ENCODE measurements at regions not wholly inside any gene's neighbourhood (a gene's known extent, or its start where the extent isn't known, plus 50 kb on each side); places are given as distances from the start of the nearest gene placed in this dataset.

DNA sequence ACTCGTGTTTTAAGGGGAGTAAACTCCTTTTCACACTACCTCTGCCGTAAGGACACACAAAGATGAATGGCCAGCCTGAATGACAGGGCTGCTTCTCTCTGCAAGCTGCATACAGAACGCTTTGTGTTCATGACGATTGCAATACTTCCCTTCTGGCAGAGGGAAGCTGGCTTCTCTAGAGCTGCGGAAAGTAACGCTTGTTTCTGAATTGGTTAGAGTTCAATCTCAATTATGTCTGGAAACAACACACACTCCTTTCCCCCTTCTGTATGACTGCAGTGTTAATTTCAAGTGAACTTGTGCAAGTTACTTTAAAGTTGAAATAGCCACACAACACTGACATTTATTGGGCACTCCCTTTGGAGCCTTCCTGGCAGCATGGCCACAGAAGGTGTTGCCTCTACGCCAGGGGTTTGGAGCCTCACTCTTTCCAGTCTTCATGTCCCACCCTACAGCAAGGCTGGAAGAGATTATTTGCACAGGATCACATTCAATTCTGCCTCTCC lies 242.6 kb downstream of the NDFIP2 start:
- DNase-seq (ENCODE audit: low read depth in 2 of 2), result no peak

DNA sequence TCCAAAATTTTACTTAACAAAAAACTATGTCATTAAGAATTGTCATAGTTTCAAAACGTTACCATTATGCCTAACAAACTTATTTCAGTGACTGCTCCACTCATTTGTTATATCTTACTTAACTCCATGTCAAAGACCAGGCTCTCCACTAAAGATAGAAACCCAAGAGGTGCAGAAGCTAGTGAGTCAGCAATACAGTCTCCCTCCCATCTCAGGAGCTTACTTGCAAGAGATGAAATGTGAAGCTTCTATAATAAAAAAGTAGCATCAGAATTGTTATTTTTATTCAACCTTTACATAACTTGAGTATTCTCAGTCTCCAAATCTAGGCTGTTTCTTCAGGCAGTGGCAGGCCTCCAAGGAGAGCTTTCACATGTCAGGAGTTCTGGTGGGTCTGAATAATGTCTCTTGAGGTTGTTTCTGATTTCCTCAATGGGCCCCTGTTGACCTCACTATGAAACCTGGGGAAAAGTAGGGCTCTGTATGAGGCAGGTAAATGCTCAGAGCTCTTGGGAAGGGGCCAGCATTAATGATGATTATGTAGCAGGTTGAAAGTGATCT lies 242.0 kb downstream of the NDFIP2 start:
- DNase-seq (ENCODE audit: low read depth in 2 of 2), result no peak

DNA sequence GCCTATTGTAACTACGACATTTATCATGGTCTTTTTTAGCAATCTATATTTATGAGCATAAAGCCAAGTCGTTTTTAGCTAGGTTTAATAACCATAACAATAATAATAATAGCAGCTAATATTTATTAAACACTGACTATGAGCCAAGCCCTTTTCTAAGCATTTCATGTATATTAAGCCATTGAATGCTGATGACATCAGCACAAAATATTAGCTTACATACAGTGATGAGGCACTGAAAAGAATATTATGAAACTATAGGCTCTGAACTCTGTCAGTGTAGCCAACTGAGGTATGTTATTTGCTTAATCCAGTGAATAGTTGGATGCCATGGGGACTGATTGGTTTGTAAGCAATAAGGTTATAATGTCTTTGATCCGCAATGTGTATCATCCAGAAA lies 235.2 kb downstream of the NDFIP2 start:
- DNase-seq (ENCODE audit: low read depth in 2 of 2), result no peak

DNA sequence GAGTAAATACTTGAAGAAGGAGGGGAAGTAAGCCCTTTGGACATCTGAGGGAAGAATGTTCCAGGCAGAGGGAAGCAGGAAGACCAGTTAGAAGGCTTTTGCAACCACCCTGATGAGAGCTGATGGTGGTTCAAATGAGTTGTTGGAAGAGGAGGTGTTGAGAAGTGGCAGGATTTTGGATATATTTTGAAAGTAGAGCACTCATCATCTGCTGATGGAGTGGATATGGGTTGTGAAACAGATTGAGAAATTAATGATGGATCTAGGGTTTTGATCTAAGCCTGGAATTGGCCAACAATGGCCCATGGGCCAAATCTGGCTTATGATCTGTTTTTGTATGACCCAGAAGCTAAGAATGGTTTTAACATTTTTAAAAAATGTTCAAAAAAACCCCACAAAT lies 230.7 kb downstream of the NDFIP2 start:
- no peak for DNase-seq (ENCODE audit: low read depth in 2 of 2)

DNA sequence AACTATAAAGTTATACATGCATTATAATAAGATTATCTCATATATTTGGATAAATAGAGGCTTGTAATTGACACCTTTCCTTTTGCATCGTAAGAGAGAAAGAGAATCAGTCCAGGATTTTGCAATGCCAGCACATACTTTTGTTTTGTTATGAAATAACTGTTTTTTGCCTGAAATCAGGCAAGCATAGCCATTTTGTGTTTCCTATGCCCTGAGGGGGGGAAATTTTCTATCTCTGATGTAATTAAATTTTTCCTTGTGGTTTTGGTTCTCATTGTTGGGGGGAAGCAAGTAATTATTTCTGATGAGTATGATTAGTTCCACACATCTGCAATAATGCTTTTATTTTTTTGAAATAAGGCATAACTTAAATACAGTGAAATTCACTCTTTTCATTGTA lies 229.4 kb downstream of the NDFIP2 start:
- no peak for DNase-seq (ENCODE audit: low read depth in 2 of 2)

DNA sequence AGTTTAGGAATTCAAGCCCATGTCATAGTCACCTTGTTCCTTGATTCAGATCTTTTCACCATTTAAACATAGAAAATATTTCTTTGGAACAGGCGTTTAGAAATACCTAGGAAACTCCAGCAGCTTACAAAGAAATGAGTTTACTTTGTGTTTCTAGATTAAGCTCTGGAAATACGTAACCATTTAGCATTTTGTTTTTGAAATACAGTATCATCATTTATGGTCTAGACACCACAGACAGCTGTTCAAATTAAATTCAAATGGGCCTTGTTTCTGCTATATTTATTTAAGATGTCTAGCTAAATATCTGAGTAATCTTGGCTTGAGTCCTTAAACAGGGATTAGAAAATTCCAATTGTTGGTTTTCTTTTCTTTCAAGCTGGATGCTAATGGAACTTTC lies 228.5 kb downstream of the NDFIP2 start:
- no peak for DNase-seq (ENCODE audit: low read depth in 2 of 2)

DNA sequence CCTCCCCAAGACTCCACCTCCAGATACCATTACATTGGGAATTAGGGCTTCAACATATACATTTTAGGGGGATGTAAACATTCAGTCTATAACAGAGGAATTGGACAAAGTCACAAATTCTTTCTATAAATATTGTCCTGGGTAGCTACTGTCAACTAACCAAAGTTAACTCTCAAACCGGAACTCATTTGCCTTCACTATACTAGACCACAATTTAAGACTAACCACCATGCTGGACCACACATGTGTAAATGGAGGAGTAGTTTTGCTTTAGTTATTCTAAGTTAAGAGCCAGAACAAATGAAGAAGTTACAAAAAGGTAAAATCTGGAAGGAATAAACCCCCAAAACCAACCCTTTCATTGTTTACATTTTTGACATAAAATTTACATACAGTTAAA lies 222.8 kb downstream of the NDFIP2 start:
- no peak for DNase-seq (ENCODE audit: low read depth in 2 of 2)

DNA sequence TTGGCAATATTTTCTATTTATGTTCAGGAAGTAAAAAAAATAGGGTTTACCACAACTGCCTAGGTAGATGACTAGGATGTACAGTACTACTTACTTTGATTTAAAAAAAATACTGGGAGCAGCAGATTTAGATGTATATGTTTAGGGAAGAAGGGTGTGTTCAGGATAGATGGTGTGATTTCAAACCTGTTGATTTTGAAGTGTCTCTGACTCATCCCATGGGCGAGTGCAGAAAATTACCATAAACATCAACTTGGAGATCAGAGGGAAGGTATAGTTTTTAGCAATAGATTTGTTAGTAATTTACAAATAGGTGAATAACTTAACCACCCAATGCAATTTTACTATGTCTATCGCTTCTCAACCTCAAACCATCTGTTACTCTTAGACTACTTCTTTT lies 214.8 kb downstream of the NDFIP2 start:
- no peak for DNase-seq (ENCODE audit: low read depth in 2 of 2)

DNA sequence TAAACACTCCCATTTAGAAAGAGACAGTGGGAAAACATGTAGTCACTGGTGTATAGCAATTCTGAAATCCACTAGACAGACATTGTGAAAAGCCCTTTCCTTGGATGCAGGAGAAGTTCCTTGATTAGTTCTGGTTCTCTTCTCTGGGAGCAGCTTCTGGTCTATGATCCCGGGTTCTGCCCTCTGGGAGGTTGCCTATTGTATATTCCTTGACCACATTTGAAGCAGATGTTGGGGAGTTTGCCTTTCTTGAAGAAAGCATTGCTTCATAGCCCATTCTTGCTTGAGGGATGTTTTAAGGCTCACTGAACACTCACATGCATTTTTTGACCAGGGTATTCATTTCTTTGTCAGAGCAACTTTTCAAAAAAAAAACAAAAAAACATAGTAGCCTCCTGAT lies 211.9 kb downstream of the NDFIP2 start:
- no peak for DNase-seq (ENCODE audit: low read depth in 2 of 2)

DNA sequence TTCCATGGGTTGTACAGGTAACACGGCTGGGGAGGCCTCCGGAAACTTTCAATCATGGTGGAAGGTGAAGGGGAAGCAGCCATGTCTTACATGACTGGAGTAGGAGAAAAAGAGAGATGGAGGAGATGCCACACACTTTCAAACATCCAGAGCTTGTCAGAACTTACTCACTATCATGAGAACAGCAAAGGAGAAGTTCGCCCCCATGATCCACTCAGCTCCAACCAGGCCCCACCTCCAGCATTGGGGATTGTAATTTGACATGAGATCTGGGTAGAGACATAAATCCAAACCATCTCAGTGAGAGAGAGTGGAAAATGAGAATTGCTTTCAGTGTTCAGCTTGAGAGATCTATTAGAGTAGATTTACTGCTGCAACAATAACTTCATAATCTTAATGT lies 210.9 kb downstream of the NDFIP2 start:
- no peak for DNase-seq (ENCODE audit: low read depth in 2 of 2)

DNA sequence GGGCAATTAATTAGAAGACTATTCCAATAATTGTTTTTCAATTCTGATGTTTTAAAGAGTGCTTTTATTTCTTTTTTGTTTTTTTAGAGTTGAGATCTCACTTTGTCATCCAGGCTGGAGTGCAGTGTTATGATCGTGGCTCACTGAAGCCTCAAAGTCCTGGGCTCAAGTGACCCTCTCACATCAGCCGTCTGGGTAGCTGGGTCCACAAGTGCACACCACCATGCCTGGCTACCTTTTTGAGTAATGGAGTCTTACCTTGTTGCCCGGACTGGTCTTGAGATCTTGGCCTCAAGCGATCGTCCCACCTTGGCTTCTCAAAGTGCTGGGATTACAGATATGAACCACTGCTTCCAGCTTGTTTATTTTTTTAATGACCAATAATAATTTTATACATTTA lies 207.8 kb downstream of the NDFIP2 start:
- DNase-seq (ENCODE audit: low read depth in 2 of 2), result no peak

DNA sequence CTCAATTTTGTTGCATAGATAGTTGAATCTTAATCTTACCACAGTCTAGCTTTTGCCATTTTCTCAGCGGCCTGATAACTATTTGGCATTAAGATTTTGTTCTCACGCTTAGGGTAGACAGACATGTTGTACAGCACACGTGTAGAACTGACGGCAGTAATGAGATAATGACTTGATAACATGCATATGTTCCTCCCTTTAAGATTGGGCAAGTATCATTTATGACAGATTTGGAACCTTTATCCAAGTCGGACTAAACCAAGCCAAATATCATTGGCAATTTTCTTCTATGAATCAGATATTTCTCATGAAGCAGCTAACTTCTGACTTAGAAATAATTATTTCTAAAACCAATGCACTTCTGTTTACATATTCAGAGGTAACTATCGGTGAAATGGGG lies 205.5 kb downstream of the NDFIP2 start:
- DNase-seq (ENCODE audit: low read depth in 2 of 2), result no peak

DNA sequence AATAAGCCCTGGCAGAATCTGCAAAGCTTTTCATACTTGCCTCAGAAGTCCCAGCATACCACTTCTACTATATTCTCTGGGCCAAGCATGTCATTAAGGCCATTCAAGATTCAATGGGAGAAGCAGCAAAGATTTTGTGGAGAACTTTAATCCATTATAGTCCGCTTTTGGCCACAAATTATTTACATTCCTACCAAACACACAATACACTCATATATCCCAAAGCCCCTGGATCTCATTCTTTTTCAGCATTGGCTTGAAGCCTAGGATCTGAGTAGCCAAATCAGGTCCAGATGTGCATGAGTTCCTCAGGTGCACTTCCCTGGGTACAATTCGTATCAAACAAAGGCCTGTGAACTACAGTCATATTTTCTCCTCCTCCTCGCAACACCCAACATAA lies 203.4 kb downstream of the NDFIP2 start:
- no peak for DNase-seq (ENCODE audit: low read depth in 2 of 2)

DNA sequence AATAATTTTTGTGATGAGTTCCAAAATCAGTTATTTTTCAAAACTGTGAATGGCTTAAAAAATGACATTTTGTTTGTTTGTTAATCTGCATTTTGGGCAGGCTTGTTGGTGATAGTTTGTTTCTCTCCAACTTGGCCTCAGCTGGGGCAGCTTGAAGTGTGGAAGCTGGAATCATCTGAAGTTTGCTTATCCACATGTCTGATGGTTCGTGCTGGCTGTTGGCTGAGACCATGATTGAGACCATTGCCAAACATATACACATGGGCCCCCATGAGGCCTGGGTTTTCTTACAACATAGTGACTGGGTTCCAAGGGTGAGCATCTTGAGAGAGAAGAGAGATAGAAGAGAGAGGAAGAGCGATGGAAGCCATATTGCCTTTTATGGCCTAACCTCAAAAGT lies 201.2 kb downstream of the NDFIP2 start:
- DNase-seq (ENCODE audit: low read depth in 2 of 2), result no peak

DNA sequence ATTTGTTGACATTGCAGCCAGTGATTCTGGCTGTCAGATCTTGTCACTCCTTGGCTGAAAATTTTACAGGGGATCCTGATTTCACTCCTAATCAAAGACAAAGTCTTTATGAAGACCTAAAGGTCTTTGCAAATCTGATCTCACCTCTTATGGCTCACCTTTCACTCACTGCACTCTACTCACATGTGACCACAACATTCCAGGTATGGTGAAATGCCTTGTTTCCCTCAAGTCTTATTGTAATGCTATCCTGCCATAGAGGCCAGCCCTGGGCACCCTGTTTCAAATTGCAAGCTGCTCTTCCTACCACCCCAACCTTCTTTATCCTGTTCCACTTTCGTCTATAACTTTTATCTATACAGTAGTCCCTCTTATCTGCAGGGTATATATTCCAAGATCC lies 200.1 kb downstream of the NDFIP2 start:
- no peak for DNase-seq (ENCODE audit: low read depth in 2 of 2)

DNA sequence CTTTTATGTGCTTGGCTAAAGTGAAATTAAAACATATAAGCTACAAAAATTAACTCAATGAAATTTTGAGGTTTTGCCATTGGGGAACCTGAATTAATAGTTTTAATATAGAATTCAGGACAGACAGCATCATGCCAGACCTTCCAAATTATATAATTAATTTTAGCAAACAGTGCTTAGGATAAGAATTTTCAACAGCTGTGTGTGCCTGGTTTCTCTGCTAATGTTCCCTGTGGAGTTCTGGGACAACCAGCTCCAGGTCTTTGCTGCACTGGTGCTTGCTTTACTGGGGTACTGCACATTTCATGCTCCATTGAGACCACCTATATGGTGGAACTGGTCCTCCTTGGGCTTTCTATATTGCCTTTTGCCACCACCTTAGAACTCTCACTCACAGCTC lies 199.5 kb downstream of the NDFIP2 start:
- DNase-seq (ENCODE audit: low read depth in 2 of 2), result no peak

DNA sequence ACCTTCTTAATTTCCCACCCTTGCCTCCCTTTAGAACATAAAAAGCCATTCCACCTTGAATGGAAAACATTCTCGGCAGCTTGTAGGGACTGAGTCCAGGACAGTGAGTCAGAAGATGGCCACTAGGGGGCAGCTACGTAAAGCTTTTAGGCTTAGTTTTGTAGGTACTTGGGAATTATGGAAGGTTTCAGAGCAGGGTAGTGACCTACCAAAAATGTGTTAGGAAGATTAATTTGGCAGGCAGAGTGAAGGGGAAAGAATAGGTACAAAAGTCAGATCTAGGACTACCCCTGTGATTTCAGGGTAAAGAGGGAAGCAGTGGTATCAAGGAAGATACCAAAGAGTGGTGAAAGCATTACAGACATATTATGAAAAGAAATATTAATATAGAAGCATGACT lies 198.4 kb downstream of the NDFIP2 start:
- no peak for DNase-seq (ENCODE audit: low read depth in 2 of 2)

DNA sequence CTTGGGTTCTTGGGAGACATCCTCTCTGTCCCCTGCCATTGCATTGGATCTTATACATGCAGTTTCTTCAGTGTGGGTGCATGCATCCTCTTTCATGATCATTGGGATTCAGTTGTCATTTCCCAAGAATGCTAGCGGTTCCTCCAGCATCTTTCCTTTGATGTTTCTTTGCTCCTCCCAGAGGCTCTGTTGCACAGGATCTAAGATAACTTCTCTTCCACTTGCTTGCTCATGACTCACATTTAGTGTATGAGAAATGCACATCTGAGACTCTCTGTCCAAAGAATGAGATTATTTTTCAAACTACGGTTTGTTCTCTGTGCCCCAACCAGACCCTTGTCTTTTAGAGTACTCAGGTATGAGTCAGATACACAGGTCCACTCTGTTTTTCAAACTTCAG lies 197.1 kb downstream of the NDFIP2 start:
- DNase-seq (ENCODE audit: low read depth in 2 of 2), result no peak

DNA sequence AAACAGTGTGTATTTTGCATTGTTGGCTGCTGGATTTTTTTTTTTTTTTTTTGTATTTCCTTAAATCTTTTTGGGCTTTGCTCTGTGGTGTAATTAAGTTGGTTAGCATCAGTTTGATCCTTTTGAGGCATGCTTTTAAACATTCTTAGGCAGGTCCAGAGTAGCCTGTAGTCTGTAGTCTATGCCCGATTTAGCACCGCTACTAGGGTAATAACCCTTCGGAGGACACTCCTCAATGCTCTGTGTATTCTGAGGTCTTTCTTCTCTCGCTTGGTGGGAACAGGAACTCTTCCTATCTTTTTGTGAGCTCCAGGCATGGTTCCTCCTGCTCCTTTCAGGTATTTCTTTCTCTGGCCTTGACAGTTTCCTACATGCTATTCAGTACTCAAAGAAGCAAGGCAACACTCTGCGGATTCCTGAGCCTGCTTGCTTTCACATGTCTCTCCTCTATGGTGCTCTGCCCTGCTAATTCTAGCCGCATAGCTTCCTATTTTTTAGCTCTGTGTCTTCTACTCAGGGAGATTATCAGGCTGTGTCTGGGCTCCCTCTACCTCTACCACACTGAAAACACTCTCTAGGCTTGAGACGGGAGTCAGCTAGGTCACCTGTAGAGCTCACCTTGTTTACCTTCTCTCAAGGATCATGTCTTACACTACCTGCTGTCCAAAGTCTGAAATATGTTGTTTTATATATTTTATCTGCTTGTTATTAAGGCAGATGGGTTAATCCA lies 195.1 kb downstream of the NDFIP2 start:
- DNase-seq (ENCODE audit: low read depth in 2 of 2), result no peak

DNA sequence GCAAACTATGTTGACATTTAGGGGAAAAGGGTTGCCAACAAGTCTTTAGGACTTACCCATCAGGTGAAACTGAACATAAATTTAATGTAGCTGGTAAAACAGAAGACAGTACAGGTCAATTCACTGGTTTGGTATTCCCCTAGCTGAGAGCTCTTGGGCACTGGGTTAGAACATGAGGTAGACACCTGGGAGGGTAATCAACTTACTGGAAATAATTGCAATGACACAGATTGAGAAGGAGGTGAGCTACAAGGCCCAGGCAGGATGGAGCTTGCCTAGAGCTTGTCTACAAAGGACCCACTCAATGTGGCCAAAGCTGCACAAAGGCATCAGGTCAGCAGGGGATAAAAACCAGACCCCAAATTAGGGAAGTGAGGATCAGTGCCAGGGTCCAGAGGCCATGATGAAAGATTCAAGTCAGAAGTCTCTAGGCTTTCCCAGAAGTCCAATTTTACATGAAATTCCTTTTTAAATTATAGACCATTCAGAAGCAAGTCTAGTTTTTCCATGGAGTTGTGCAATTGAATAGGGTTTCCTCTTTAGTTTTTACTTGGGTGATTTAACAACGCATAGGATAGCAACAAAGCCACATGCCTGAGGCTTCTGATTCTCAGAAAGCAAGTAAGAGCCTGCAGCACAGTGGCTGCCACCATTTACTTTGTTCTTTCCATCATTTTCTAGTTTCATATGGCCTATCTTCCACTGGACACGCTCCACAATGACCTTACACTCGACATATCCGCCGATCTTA lies 194.0 kb downstream of the NDFIP2 start:
- no peak for DNase-seq (ENCODE audit: low read depth in 2 of 2)

DNA sequence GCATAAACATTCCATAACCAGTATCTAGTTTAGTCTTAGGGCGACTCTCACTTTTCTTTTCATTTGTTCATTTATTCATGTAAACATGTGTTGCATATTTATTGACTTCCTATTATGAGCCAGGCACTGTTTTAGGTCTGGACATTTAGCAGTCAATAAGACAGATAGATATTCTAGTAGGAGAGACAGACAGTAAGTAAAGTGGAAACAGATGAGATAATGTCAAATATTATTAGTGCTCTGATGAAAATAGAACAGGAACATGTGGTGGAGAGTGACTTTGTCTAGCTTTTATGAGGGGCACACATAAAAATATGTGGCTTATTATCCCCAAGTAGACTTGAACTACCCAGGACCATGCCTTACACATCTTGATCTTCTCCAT lies 193.0 kb downstream of the NDFIP2 start:
- DNase-seq (ENCODE audit: low read depth in 2 of 2), result no peak

DNA sequence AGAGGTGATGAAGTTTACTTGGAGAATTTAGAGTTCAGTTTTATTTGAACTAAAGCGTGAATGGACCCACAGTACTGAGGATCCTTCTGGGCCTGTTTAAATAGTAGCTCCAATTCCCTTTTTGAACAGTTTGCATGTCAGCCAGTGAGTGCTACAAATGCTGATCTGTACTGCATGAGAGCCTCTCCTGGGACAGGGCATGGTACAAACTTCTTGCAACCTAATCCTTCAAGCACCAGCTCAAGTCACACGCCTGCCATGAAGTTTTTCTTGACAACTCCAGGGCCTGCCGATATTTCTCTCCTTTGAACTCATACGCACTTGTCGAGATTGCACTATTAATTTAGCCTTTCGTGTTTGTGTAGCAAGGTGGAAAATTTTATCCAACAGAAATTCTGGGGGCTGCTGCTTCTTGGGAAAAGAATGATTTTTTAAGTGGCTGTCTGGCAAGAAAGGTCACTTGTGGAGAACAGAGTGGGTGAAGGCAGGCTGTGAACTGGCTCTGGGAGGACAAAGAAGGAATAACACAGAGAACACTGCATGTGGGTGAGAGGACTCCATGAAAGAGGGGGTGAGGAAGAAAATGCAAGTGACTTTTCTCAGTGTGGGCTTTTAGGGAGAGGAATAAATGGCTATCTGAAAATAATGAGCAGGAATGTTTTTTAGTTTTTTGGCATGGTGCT lies 192.5 kb downstream of the NDFIP2 start:
- DNase-seq (ENCODE audit: low read depth in 2 of 2), result no peak

DNA sequence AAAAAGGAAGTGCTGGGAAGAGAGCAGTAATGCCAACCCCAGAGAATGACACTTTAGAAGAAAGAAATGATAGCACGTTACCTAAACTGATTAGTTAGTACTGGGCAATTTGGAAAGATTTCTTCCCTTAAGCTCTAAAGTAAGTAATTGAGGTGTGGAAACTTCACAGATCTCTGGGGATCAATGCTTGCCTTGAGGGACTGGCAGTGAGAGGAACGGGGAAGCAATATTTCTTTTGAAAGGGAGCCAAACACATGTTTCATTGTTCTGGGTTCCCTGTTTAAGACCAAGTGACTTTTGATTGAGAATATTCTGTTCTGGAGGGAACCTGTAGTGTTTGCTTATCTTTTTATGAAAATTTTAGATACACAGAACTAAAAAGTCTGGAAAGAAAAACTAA lies 190.5 kb downstream of the NDFIP2 start:
- DNase-seq (ENCODE audit: low read depth in 2 of 2), result no peak

Measured in stimulated activated CD4-positive, alpha-beta T cell treated with anti-CD3 and anti-CD28 coated beads, Interleukin-1b, Interleukin-23, amount 100 ng/mL, for 1 hour (primary cell).